ENCODE measurements at regions not wholly inside any gene's neighbourhood (a gene's known extent, or its start where the extent isn't known, plus 50 kb on each side); places are given as distances from the start of the nearest gene placed in this dataset.
"Not testable (repeated sequence)": the region's sequence is repeated elsewhere in the genome, so short reads cannot be mapped to it uniquely, and the experiment has no call there.

DNA sequence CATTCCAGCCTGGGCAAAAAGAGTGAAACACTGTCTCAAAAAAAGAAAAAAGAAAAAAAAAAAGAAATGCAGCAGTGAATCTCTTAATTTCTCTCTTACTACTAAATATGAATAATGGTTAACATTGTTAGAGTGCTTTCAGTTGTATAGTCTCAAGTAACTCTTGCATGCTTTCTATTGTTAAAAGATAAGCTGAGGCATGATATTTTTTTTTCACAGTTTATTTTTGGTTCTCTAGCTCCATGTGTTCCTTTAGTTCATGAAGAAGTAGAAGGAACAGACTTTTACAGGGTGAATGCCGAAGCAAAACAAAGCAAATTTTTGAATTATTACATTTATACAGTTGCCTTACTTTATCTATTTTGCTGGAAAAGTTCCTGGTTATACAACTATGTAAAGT lies 1180.9 kb downstream of the OTOL1 start:
- DNase-seq = no peak

DNA sequence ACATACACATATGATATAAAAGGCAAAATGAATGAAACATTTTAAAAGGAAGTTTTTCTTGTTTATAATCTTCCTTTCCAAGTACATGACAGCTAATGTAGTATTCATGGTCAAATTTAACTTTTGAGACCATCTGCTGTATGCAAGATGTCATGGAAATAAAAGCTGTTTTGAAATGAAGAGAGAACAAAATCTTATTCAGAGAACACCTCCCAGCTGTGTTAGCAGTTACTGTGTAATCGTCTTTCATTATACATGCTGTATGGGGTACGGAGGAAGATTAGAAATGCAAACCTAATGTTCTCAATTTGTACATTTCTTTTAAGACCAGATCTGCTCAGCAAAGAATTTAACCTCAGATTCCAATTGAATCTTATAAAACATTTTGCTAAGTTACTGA lies 1182.3 kb downstream of the OTOL1 start:
- no peak for DNase-seq

DNA sequence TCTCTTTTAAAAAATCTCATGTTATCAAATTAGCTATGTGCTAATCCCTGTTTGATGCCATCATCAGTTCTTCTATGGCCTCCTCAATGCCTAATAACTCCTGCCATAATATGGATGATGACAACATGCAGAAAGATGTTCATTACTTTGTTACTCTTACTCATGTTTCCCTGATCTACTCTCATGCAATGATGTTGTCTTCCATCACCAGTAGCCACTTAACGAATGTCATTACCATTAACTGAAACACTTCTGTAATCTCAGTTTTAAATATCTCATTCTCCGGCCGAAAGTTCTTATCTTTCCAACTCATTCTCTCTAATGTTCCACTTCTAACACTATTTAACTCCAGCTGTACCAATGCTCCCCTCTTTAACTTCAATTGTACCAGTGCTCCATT lies 1187.7 kb downstream of the OTOL1 start:
- no peak for DNase-seq

DNA sequence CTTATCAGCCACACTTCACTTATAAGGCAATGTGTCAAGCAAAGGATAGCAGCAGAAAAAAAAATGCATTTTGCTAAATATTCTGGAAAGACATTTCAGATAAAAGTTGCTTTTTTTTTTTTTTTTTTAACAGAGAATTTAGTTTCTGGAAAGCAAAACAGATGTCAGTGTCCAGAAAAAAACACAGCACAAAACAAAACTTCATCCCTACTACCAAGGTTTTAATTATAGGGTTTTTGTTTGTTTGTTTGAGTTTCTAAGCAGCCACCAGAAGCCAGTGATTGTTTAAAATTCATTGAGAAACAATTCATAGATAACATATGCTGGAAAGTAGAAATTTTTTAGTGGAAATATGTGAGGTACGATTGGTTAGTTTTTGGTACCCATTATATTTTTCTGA lies 1202.7 kb downstream of the OTOL1 start:
- DNase-seq = no peak

DNA sequence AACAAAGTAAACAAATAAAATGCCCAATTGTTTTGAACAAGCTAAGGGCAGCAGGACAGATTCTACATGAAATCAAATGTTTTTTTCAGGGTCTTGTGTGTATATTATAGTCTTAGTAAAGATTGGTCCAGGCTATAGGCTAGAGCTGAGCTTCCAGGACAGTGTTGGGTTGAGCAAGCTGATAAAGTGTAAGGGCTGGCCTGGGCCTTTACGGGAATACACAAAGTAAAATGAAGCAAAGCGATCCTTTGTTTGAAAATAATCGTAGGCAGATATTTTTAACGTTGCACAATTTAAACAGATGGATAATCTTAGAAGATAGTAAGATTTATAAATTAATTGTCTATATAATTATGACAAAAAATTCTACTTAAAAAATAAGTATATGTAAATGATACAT lies 1204.6 kb downstream of the OTOL1 start:
- DNase-seq = no peak

DNA sequence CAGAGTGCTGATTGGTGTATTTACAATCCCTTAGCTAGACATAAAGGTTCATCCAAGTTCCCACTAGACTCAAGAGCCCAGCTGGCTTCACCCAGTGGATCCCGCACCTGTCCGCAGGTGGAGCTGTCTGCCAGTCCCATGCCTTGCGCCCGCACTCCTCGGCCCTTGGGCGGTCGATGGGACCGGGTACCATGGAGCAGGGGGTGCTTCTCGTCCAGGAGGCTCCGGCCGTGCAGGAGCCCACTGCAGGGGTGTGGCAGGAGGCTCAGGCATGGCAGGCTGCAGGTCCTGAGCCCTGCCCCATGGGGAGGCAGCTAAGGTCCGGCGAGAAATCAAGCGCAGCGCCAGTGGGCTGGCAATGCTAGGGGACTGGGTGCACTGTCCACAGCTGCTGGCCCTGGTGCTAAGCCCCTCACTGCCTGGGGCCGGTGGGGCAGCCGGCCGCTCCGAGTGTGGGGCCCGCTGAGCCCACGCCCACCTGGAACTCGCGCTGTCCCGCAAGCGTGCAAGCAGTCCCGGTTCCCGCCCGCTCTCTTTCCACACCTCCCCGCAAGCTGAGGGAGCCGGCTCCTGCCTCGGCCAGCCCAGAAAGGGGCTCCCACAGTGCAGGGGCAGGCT lies 1206.3 kb downstream of the OTOL1 start:
- DNase-seq = no peak

DNA sequence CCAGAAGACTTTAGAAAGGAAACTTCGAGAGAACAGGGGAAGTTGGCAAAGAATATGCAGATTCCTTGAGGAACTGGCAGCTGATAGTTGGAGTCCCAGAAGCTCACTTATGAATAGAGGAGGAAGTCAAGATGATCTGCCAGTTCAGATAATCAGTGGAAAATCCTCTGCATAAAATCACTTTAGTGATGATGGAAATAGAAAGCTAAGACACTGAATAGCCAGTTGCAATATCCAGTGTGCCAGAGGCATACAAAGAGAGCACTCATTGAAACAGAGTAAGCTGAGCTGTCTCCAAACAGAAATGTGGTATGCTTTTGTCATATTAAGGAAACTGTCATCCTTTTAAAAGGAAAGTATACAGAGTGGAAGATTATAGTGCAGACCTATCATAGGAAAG lies 1207.6 kb downstream of the OTOL1 start:
- no peak for DNase-seq

DNA sequence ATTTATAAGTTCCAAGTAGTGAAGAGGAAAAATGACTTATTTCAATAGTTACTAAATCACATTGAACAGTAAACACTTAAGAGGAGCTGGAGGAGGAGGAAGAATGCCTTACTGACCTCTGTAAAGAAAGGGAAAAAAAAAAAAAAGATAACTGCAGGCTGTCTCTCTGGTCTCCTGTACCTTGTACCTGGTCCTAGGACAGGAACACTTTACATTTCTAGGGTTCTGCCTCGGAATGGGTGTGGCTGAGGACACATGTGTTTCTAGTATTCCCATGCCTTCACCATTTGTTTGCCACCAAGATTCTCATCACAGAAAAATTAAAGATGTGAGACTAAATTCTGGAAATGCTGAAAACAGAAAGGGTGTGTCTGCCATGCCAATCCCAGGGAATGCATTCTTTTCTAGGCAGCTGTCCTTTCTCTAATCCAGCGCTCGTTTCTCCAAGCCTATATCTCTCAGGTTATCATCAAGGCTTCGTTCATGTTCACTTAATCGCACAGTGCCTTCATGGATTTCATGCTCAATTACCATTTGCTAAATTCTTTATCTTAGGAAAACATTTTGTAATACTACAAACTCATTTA lies 1208.3 kb downstream of the OTOL1 start:
- no peak for DNase-seq

DNA sequence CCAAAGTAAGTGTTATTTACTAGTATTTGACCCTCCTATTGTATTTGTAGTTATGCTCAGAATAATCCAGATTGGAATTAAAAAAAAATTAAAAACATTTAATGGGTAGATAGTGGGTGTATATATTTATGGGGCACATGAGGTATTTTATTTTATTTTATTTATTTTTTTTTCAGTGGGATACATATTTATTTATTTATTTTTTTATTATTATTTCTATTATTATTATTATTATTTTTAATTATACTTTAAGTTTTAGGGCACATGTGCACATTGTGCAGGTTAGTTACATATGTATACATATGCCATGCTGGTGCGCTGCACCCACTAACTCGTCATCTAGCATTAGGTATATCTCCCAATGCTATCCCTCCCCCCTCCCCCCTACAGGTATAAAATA lies 1211.8 kb downstream of the OTOL1 start:
- DNase-seq = not testable (repeated sequence)

DNA sequence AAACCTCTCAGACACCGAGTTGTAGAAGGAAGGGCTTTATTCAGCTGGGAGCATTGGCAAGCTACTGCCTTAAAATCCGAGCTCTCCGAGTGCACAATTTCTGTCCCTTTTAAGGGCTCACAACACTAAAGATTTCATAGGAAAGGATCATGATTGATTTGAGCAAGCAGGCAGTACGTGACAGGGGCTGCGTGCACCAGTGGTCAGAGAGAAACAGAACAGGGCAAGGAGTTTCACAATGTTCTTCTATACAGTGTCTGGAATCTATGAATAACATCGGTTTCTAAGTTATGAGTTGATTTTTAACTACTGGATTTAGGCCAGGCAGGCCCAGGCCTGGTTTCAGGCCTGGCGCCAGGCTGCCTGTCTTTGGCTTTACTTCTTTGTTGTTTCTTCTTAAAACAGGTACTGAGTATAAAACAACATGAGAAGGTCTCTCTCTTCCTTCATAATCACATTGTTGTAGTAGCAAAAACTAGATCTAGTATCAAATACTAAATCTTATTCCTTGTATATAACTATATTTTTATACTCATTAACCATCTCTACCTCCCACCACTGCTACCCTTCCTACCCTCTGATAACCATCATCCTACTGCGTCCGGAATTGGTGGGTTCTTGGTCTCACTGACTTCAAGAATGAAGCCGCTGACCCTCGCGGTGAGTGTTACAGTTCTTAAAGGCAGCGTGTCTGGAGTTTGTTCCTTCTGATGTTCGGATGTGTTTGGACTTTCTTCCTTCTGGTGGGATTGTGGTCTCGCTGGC lies 1212.5 kb downstream of the OTOL1 start:
- not testable (repeated sequence) for DNase-seq

DNA sequence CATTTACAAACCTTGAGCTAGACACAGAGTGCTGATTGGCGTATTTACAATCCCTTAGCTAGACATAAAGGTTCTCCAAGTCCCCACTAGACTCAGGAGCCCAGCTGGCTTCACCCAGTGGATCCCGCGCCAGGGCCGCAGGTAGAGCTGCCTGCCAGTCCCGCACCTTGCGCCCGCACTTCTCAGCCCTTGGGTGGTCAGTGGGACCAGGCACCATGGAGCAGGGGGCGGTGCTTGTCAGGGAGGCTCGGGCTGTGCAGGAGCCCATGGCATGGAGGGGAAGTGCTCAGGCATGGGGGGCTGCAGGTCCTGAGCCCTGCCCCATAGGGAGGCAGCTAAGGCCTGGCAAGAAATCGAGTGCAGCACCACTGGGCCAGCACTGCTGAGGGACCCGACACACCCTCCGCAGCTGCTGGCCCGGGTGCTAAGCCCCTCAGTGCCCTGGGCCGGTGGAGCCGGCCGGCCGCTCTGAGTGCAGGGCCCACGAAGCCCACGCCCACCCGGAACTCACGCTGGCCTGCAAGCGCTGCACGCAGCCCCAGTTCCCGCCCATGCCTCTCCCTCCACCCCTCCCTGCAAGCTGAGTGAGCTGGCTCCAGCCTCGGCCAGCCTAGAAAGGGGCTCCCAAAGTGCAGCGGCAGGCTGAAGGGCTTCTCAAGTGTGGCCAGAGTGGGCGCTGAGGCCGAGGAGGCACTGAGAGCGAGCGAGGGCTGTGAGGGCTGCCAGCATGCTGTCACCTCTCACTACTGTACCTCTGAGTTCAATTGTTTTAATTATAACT lies 1213.9 kb downstream of the OTOL1 start:
- no peak for DNase-seq

DNA sequence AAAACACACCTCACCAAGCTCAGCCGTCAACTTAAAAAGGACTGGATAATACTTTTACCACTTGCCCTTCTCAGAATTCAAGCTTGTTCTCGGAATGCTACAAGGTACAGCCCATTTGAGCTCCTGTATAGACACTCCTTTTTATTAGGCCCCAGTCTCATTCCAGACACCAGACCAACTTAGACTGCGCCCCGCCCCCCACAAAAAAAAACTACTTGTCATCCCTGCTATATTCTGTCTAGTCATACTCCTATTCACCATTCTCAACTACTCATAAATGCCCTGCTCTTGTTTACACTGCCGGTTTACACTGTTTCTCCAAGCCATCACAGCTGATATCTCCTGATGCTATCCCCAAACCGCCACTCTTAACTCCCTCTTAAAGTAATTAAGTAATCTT lies 1220.5 kb downstream of the OTOL1 start:
- not testable (repeated sequence) for DNase-seq

DNA sequence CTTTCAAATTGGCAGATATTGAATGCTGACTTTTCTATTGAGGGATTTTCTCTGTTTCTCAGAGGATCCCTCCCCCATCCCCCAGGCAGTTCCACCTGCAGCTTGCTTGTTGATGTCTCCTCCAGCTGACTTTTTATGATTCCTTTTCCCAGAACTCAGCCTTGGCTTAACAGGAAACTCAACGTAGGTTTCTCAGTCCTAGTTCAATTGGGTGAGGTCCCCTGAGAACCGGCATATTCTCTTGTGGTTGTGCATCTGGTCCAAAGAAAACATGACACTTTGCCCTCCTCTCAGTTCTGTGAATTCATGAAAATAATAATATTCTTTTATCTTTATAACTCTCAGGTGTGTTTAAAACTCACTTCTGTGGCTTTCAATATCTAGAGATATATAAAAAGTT lies 1222.1 kb downstream of the OTOL1 start:
- no peak for DNase-seq

DNA sequence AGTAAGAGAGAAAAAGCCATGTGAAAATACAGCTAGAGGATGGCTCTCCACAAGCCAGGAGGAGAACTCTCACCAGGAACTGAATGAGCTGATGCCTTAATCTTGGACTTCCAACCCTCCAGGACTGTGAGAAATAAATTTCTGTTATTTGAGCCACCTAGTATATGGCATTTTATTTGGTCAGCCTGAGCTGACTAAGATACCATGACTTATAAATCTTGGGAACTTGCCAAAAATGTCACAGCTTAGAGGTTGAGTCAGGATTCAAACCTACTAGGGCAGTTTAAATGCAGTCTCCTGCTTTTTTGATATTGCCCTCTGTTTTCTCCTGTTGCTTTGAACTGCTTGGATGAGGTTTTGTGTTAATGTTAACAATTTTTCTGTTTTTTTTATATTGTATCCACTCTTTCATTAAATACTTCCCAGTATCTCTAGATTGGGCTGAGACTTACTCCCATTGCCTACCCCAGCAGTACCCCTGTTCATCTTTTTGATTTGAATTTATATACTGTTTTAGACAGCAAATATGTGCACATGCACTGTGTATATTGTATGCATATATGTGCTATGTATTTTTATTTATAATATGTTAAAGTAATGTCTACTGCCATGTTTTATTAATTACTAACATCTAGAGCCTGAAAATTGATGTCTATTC lies 1223.2 kb downstream of the OTOL1 start:
- peak; percentile 94 for DNase-seq

DNA sequence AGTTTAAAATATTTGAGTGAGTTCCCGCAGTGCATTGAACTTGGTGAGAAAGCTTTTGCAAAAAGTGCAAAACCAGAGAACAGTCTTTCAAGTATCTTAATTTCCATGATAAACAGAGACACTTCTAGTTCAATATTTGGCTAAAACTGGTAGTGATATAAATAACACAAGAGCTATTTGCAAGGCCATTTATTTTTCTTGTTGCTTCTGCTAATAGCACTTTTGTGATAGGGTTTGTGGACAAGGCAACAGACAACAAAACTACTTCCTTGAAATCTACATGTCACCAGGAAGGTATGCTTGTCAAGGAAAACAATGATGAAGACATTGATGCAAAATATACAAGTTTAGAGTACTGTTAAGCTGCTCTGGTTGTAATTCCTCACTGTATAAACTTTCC lies 1225.1 kb downstream of the OTOL1 start:
- no peak for DNase-seq

DNA sequence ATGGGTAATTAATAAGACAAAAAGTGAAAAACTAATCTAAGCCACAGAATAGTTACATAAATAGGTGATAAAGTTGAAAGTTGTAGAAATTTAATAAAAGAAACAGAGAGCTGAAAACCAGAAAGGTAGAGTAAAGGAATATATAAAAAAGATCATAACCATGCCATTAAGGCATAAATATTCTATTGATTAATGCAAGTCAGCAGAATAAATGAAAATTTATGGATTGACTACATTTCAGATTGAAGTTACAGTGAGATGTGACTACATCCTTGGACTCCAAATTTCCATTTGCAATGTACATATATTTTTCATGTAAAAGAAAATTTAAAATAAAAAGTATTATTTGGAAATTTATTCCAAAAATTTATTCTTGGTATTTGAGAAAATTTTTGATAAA lies 1225.7 kb downstream of the OTOL1 start:
- DNase-seq = no peak

DNA sequence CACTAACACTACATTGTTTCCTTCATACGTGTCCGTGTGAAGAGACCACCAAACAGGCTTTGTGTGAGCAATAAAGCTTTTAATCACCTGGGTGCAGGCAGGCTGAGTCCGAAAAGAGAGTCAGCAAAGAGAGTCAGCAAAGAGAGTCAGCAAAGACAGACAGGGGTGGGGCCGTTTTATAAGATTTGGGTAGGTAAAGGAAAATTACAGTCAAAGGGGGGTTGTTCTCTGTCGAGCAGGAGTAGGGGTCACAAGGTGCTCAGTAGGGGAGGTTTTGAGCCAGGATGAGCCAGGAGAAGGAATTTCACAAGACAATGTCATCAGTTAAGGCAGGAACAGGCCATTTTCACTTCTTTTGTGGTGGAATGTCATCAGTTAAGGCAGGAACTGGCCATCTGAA lies 1226.2 kb downstream of the OTOL1 start:
- not testable (repeated sequence) for DNase-seq

DNA sequence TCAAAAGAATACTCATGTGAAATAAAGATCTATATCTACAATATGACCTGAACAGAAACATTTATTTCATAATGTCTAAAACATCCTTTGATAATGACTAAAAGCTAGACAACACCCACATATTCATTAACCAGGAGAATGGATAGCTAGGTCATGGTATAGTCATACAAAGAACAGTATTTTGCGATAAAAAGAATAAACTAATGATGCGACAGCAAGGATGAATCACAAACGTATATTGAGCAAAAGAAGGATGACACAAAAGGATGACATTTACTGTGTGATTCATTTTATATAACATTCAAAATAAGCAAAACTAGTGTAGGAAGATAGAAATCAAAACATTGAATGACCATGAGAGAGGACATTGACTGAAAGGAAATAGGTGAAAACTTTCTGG lies 1233.1 kb downstream of the OTOL1 start:
- DNase-seq = peak; percentile 13

DNA sequence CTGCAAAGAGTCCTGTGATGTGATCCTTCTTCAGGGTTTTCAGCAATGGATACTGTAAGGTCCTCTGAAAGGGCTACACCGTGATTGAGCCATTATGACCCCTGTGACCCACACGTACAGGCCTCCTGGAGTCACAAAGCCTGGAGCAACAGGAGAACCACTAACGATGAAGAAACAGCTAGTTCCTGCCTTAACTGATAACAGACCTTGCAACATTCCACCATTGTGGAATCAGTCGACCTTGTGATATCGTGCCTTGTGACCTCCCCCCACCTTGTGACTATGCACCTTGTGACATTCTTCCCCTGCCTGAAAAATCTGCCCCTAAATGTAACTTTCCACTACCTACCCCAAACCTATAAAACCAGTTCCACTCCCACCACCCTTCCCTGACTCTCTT lies 1235.4 kb downstream of the OTOL1 start:
- DNase-seq = not testable (repeated sequence)

DNA sequence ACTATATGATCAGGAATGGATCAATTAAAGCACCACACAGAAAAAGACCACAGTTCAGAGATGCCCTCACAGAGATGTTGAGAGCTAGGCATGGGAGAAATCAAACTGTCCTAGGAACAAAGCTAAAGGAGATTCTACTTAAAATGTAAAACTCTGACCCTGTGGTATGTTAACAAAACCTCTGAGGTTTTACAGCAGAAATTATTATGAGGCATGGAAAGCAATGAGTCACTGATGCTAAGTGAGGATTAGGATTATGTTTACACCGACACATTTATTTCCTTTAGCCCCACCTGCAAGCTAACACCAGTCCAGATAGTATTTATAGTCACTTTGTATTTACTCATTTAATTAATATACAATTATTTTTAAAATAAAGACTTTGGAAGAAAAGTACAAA lies 1242.2 kb downstream of the OTOL1 start:
- no peak for DNase-seq

DNA sequence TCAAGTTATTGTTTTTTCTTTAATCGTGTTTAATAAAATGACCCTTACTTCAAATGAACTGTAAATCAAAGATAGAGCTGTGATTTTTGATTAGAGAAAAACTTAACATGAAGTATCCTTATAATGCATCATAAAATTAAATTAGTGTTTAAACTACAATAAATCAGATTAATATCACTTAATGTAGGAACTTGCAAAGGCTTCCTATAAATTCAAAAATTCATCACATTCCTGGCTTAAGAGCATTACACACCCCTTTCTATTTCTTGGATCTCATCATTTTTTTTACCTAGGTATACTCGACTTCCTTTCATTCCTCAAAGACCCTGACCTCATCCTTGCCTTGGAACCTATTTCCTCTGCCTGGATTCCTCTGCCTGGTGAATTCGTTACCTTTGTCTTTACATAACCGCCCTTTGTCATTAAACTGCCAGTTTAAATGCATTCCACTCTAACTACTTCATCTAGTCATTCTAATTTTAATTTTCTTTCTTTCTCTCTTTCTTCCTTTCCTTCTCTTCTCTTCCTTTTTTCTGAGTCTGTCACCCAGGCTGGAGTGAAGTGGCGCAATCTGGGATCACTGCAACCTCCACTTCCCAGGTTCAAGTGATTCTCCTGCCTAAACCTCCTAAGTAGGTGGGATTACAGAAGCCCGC lies 1244.5 kb downstream of the OTOL1 start:
- DNase-seq = no peak

DNA sequence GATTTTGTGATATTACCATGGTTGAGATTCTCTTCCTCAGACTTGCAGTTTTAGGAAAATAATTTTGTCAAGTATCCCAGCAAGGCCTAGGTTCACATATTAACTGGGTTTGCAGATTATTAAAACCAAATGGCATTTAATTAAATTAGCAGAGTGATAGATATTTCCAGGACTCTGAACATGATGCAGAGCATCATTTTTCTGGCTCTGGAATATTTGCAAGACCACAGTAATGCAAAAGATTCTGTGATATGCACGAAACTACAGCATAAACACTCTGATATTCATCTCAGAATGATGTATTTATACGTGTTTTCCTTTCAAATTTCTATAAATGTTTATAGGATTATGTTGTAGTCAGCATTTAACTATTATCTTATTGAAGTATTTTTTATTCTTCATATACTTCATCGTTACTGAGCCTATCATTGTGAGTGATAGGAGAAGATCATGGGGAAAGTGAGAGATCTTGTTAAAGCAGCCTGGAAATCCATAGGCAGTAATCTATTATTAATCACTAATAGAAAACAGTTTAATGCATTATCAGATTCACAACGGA lies 1245.6 kb downstream of the OTOL1 start:
- peak; percentile 50 for DNase-seq

Data from fibroblast of skin of scalp (primary cell).